ENCODE measurements at regions not wholly inside any gene's neighbourhood (a gene's known extent, or its start where the extent isn't known, plus 50 kb on each side); places are given as distances from the start of the nearest gene placed in this dataset.

DNA sequence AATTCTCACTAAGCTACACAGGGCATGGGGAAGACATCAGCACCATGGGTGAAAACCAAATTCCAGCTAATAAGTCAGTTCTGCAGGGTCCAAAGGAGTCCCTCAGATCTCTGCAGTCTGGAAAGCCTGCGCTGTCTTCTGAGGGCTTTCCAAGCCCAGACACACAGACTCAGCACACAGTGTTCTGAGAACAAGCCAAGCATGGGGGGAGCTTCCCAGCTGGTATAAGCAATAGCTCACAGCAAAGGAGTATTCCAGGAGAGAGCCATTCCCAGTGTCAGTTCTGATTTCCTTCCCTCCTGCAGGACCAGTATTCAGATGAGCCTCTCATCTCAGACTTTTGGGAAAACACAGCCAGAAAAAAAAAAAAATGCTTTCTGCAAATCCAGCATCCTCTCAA lies 370.8 kb downstream of the TNS1 start:
- in situ Hi-C loops (cut with MboI; ENCODE audit: low sequenced_read_pairs): no loop called here

DNA sequence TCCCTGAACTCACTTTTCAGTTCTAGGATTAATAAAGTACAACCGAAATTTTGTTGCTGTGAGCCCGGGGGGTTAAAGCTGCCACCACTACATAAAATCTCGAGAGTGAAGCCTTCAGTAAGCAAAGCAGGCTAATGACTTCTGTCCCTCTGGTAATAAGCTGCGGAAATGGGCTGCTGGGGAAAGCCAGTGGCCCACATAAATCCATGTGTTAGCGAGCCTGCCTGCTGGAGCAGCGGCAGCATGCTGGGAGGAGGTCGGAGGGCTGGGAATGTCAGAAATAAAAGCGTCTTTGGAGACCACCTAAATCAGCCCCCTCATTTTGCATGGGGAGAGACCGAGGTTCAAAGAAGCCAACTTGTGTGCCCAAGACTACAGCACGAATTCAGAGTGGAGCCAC lies 371.7 kb downstream of the TNS1 start:
- in situ Hi-C loops (cut with MboI; ENCODE audit: low sequenced_read_pairs): no loop called here

DNA sequence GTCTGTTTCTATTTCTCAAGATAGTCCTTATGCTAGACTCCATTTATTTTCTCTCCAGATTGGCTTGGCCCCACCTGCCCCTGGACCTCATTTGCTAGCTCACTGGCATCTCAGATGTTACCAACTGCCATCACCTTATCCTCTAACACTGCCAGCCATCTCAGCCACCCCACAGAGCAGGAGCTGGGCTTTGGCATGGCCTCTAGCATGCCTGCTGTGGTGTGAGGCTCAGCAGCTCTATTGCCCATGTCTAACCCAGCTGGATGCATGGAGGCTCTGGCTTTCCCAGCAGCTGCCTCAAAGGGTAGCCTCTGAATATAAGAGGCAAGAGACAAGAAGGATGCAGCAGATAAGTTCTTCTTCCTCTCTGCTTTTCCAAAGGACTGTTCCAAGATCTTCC lies 373.4 kb downstream of the TNS1 start:
- in situ Hi-C loops (cut with MboI; ENCODE audit: low sequenced_read_pairs): no loop called here

DNA sequence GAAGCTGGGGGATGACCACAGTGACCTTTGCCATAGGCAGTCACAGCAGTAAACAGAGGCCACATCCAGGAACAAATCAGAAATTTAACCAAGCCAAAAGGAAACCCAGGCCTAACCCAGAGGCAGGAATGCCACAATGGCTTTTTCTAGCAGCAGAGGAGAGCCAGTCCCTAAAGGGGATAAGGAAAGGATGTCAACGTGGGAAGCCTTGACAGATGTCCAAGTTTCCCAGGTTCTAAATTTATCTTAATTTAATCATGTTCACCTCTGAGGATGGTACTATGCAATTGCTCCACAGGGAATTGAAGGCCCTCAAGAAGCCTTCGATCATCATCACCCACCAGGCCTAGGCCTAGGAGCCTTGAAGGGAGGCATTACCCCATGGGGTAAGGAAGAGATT lies 374.7 kb downstream of the TNS1 start:
- in situ Hi-C loops (cut with MboI; ENCODE audit: low sequenced_read_pairs): no loop called here

DNA sequence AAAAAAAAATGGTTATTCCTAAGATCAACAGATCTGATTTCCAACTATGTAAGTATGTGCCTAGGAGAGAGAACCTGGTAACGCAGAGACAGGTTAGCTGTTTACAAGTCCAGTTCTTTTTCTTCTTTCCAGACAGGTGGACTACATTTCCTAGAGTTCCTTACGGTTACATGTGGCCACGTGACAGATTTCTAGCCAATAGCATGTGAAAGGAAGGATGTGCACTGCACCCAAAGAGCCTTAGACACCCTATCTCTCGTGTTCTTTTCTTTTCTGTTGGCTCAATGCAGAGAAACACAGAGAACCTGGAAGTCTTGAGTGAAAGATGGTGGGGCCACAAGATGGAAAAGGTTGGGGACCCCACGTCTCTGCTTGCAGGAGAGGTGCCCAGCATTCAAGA lies 375.9 kb downstream of the TNS1 start:
- in situ Hi-C loops (cut with MboI; ENCODE audit: low sequenced_read_pairs): no loop called here

DNA sequence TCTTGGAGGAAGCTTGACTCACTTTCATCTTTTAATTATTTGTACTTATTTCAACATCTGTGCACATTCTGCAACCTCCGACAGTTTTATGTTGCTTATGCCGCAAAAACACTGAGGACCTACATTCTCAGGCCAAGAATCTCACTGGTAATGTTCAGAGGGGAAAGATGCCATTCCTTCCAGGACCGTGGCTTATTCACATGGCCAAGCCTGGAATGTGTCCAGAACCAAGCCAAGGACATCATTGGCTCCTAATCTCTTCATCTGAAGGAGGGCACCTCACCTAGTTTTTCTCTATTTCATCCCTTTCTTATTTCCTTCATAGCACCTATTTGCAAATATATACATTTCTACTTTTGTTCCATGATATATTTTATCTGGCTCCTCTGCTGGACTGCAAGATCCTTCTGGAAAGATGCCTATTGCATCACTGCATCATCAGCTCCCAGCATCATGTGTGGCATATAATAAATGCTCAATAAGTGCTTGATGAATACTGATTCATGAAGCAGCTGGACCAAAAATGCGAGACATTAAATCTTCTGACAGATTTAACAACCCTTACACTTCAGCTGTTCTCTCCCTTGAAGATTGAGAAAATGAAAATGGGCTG lies 377.1 kb downstream of the TNS1 start:
- in situ Hi-C loops (cut with MboI; ENCODE audit: low sequenced_read_pairs): no loop called here

DNA sequence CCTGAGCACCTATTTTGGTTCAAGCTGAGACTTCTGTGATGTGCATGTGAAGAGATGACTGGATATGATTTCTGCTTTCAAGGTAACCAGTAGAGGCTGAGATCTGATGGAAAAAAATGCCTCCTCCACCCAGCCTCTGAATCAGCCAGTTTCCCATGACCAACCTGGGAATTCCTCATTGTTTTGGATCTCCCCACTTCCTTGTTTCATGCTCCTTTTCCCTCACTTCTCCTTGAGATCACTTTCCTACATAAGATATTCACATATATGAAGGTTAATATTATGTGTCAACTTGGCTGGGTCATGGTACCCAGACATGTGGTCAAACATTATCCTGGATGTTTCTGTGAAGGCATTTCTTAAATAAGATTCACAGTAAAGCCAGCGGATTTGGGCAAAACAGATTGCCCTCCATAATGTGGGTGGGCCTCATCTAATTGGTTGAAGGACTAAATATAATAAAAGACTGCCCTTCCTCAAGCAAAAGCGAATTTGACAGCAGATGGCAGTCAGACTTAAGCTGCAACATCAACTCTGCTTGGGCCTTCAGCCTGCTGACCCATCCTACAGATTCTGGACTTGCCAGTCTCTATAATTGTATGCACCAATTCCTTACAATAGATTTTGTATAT lies 379.4 kb downstream of the TNS1 start:
- in situ Hi-C loops (cut with MboI; ENCODE audit: low sequenced_read_pairs): no loop called here

DNA sequence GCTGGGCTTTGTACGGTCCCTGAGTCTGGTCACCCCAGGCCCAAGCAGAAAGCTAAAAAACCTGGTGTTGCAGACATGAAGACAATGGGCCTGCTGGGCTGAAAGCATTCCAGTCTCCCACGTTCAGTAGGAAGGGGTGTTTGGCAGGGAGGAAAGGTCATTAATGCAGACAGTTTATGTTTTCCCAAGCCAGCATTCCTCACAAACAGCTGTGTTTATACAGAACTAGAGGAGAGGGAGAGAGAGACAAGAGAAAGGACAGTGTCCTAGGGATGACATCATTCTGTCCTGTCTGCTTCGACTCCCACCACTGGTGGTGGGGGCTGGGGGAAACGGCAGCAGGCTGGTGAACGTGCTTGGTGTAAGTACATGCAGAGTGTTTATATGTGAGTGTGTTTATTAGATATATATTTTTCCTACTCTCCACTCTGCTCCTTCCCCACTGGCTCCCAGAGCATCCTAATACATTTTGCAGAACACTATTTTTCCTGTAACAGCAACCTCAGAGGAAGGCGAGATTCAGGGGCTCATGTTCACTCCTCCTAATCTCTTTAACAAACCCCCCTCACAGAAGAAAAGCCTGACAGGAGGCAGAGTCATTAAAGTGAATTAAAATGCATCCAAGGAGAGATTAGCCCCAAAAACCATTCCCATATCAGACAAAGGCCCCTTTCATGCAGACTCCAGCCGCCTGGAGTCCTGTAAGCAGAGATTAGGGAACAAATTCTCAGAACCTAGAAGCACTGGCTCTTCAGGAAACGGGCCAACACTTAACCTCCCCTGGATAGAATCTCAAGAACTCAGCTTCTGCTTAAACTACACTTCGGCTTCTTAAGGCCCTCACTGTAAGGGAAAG lies 380.4 kb downstream of the TNS1 start:
- in situ Hi-C loops (cut with MboI; ENCODE audit: low sequenced_read_pairs): no loop called here

DNA sequence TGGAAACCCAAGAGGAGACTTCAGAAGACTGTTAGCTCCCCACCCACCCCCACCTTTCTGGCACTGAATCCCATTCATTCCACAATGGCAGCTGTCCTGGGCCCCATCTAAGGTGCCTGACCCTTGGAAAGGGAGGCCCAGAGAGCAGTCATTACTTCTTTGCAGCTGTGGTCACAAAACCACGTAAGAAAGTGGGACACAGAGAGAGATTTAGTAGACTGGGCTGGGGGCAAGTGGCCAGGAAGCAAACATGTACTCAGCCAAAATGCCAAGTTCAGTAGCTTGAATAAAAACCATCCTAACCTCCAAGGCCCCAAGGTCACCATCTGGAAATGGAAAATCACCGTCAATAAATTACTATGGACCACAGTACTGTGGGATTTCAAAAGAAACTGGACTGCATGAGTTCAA lies 381.4 kb downstream of the TNS1 start:
- in situ Hi-C loops (cut with MboI; ENCODE audit: low sequenced_read_pairs): no loop called here

DNA sequence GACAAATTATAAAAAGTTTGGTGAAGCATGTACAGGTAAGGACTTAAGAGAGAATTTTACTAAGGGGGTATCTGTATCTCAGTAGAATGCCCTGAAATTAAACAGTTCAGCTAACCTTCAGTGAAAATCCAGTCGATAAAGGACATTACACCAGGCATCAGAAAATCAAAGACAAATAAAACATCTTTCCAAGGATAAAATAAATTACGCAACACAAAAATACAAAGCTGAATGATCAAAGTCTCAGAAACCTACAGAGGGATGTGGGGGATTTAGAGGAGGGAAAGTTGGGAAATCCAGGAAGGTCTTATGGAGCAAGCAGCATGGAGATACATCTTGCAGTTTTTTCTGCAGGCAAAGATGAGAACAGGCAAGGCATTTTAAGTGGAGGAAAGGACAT lies 384.1 kb downstream of the TNS1 start:
- in situ Hi-C loops (cut with MboI; ENCODE audit: low sequenced_read_pairs): no loop called here

DNA sequence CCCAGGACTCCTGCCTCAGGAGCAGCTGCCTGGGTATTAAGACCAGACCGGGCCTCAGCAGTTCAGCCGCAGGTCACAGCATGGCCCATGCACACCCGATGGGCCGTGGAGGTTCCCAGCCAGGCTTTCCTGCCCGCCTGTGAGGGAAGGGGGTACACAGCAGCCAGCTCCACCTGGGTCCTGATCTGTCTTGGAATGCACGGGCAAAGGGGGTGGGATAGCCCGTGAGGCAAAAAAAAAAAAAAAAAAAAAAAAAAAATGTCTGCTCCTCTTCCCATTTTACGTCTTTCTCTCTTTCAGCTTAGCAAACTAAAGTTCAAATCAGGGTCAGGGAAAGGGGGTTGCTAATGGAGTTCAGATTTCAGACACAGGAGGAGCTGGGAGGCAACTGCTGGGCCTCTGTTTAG lies 385.2 kb downstream of the TNS1 start:
- in situ Hi-C loops (cut with MboI; ENCODE audit: low sequenced_read_pairs): no loop called here

DNA sequence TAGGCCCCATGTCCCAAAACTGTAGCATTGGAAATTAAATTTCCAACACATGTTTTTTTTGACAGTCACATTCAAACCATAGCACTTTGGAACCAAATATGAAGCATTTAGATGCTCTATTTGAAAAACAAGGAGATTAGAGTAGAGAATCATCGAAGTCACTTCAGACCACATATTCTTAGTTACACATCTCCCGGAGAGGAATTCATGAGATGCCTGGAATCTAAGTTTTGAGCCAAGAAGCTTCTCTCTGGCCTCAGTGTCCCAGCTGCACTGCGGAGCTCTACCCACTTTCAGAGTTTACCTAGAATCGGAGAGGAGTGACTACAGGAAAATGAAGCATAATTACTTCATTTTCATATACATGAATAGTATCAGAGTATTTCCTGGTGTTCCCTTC lies 385.9 kb downstream of the TNS1 start:
- in situ Hi-C loops (cut with MboI; ENCODE audit: low sequenced_read_pairs): no loop called here

DNA sequence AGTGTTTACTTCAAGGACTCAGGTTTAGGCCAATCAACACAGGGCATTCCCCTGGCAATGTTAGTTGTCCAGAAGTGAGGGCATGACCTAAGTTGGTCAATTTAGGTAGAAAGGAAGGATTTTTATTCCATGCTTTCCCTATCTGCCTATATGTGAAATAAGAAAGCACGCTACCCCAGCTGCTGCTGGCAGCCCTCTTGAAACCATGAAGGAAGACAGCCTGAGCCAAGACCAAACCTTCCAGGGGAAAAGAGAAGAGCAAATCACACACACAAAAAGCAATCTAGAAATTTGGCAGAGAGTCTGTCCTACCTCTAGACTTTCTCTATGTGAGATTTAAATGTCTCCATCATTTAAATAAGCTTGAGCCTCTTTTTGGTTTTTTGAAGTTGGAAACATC lies 387.6 kb downstream of the TNS1 start:
- in situ Hi-C loops (cut with MboI; ENCODE audit: low sequenced_read_pairs): no loop called here

DNA sequence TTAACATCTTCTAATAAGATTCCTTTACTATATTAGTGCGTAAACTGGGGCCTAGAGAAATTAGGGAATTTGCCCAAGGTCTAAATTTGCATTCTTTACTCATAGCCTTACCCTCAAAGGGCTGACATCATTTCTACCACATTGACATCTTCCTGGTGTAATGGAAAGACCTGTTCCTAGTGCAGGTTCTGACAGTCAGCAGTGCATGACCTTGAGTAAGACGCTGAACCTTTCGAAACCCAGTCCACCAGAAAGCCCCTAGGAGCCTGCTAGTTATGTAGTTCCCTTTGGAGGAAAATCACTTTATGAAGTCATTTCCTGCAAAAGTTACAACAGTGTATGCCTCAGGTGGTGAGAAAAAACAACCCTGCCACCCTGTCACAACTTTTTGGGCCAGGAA lies 388.3 kb downstream of the TNS1 start:
- in situ Hi-C loops (cut with MboI; ENCODE audit: low sequenced_read_pairs): no loop called here

DNA sequence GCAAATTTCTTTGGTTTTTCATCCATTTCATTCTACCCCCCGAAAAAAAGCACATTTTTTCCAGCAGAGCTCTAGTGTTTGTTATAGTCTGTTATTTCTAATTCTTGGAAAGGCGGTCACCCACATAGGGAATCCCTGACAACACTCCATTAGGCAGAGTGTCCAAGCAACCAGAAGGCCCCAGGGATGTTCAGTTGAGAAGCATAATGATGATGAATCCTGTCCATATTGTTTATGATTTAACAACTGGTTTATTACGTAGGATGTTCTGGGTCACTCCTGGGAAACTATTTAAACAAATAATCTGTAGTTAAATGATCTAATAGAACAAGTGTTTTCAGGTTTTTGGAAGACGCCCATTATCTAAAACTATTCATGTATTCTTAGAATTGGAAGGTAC lies 388.7 kb downstream of the TNS1 start:
- in situ Hi-C loops (cut with MboI; ENCODE audit: low sequenced_read_pairs): no loop called here

DNA sequence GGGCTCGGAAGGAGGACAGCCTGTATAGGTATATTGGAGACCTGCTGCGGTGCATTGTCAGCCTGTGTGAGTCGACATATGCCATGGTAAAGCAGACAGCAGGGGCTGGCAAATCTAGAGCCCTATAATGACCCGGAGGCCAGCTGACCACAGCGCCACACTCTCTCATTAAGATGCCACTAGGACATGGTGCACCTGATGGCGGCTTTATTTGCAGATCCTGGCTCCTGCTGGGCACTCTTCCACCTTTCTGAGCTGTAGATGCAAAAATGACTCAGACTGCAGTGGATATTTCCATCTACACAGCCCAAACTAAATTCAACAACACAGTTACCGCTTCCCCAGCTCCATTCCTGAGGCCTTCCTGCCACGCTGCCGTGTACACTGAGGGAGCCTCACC lies 389.9 kb downstream of the TNS1 start:
- in situ Hi-C loops (cut with MboI; ENCODE audit: low sequenced_read_pairs): no loop called here

DNA sequence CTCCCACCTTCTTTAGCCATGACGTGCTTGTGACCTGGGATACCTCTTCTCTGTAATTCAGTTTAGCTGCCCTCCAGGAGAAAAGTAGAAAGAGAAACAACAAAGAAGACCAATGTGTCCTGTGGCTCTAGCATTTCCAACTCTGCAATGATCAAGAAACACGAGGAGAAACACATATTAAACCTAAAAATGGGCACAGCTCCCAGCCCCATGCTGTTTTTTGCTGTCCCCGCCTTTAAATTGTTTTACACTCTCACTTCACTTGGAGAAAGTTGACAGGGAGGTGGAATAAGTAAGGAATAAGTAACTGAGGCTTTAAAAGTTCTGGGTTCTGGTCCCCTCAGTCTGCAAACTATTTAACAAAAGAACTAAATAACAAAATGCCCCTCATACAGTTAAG lies 390.6 kb downstream of the TNS1 start:
- in situ Hi-C loops (cut with MboI; ENCODE audit: low sequenced_read_pairs): no loop called here

DNA sequence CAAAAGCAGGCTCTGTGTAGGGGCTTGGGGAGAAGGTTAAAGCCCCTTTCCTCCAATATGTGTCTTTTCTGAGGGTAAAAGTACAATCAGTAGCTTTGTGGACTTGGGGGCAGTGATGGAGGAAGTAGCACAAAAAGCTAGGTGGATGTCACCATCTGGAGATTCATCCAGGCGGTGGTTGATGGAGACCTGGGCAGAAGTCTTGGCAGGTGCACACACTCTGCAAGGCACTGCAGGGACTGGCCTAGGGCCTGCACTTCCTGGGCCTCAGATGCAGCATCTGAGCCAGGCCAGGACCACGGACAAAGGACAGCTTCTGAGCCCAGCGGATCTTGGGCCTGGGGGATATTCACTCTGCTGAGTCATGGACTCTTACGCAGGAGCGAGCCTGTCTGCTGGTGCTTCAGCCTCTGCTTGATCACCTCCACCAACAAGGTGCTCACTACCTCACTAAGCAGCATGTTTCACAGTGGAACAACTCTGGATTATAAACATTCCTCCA lies 391.1 kb downstream of the TNS1 start:
- in situ Hi-C loops (cut with MboI; ENCODE audit: low sequenced_read_pairs): no loop called here

DNA sequence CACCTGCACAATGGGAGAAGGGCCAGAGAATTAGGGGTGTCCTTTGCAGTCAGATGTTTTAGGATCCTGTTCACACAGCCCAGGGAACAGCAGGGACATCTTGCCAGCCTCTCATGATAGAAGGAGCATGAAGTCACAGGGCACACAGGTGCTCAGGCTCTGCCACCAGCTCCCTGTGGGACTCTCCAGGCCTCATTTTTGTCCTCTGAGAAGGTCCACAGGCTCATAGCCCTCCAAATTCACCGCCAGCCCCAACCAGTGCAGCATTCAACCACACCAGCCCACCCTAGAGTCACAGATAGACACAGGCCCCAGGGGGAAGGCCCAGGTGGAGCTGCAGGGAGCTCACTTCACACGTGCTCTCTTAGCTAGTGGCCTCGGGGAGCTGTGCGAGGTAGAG lies 391.7 kb downstream of the TNS1 start:
- in situ Hi-C loops (cut with MboI; ENCODE audit: low sequenced_read_pairs): no loop called here

DNA sequence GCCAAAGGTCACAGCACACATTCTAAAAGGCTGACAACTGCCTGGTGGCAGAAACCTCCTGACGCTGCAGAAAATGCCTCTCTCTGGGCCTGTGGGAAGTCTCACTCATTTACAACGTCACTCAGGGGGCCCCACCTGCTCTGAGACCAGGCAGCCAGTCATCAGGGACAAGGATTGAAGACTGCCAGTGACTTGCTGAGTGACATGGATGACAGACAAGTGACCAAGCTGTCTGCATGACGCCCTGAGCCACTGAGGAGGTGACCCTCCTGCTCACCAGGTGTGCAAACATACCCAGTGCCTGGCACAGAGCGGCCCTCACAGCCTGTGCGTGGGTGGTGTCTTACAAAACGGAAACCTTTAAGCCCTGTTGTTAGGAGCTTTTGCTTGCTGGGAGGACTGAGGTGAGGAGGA lies 392.4 kb downstream of the TNS1 start:
- in situ Hi-C loops (cut with MboI; ENCODE audit: low sequenced_read_pairs): no loop called here

DNA sequence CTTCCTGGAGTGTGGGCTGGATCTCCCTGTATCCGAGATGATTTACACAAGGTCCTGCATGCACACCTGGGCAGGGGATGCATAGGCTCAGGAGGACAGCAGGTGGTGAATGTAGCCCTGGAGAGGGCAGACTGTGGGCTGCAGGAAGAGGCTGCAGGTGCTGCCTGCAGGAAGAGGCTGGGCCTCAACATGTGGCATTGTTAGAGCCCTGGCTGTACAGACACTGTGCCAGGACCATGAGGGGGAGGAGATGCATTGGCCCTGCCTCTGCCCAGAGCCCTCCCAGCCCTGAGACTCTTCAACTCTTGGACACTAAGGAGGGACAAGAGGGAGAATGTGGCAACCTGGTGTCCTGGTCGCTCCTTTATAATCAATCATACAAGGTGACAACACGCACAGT lies 392.8 kb downstream of the TNS1 start:
- in situ Hi-C loops (cut with MboI; ENCODE audit: low sequenced_read_pairs): no loop called here

DNA sequence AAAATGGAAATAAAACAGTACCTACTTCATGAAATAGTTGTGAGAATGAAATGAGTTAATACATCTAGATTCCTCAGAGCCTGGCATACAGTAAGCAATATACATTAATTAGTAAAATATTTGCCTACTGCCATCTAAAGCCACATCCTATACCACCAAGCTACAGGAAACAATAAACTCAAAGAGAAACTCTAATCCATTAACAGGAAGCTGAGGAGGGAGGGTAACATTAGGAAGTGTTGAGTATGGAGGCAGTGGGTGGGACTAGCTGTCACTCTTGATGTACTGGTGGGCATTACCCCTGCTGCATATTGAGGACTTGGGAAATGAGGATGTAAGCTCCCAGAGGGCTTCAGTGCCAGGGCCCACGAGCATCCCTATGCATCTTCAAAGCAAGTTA lies 396.5 kb downstream of the TNS1 start:
- in situ Hi-C loops (cut with MboI; ENCODE audit: low sequenced_read_pairs): no loop called here
